8988T (cell line): ENCODE measurements at regions not wholly inside any gene's neighbourhood (a gene's known extent, or its start where the extent isn't known, plus 50 kb on each side); places are given as distances from the start of the nearest gene placed in this dataset.

Source experiments
- DNase-seq: peaks from one replicate; pipeline ENCODE4 v3.0.0; 2011

DNA sequence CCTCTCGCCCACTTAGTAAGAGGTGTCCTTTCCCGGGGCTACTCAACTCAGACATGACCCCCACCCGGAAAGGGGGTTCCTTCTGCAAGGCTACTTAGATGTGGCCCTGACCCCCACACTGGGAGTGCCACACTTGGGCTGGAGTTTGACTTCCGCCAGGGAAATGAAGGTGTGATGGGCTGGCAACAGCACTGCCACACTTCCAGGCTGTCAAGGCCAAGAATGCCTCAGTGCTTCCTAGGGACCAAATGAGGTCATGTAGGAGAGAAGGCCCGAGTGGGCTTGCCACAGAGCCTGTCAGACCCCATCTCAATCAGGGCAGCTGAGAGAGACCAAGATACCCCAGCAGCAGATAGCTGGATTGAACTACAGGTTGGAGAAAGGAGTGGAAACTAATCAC lies 55.5 kb downstream of the DRD1 start:
- DNase-seq, result no peak

- DNase-seq, result no peak
Observed at GRCh38 chr5:175387144-175387543, 56.8 kb downstream of the DRD1 start.

DNA sequence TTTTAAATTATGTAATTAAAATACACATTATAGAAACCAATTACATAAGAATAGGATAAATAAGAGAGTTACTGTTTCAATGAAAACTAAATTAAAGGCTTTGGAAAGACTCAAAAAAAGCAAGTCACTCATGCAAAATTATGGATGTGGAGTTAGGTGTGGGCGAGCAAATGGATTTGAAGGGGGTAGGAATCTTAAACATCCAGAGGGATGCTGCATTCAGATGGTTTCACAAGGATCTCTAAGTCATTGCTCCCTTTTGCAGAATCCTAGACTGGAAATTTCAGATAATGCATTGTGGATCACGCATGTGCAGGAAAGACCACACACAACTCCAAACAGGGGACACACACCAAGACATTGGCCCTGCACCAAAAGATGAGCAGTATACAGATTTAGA lies 57.5 kb downstream of the DRD1 start:
- no peak for DNase-seq

GRCh38 chr5:175385691-175386362 lies 58.2 kb downstream of the DRD1 start:
- DNase-seq, result no peak

DNA sequence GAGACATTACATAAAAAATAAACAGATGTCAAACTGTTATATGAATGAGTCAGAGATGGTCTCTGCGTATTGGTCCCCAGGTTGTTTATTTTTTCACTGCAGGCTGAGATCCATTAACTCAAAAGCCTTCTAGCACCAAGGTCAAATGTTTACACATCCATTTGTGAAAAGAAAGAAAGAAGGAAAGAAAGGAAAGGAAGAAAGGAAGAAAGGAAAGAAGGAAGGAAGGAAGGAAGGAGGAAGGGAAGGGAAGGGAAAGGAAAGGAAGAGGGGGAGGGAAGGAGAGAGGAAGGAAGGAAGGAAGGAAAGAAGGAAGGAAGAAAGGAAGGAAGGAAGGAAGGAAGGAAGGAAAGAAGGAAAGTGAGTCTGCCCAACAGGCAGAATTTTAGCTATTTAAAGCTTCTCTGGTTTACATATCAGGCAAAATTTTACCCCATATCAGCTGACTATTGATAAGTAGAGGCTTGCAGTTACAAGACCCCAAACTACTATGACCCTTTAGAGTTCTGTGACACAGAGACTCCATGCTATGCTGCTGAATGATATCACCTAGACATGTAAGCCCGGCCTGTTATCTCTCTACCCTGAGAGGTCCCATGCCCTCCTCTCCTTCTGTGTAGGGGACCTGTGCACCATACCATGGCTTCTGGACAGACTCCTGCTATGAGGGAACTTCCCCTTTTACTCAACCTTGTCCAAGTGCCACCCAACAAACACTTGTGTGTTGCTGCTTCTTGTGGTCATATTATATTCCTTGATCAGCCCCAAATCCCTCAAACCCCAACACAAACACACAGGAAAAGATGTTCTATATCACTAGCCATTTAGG lies 59.0 kb downstream of the DRD1 start:
- DNase-seq, result no peak

GRCh38 chr5:175383350-175383749 lies 60.6 kb downstream of the DRD1 start:
- DNase-seq, result no peak

- no peak for DNase-seq
Observed at GRCh38 chr5:175382171-175382570, 61.8 kb downstream of the DRD1 start.

DNA sequence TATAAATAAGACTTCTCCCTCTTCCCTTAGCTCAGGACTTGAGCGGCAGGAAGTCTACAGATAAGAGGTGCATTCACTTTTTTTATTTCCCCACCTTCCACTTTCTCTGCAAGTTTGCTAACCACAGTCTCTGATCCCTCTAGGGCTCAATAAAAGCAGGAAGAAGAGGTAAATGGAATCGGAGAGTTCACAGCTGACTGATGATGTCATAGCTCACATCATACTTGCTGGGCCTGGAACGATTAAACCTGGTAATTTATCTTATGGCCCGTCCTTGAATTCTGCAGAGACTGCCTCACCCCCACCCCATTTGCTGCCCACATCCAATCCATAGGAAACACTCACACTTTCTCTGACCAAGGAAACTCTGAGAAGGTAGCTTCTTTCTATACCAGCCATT lies 62.9 kb downstream of the DRD1 start:
- no peak for DNase-seq

- no peak for DNase-seq
Observed at GRCh38 chr5:175380701-175381100, 63.3 kb downstream of the DRD1 start.

DNA sequence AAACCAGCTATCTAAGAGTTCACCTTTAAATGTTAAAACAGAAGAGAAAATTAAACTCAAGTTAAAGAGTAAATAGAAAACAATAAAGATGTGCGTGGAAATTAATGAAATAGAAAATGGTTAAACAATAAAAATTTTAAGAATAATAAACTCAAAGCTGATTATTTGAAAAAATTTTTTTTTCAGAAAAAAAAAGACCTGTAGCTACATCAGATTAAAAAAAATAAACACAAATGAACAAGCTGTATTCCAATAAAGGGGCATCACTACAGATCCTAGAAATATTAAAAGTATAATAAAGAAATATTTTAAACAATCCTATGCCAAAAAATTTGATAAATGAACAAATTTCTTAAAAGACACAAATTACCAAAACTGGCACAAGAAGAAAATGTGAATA lies 64.1 kb downstream of the DRD1 start:
- DNase-seq, result no peak

DNA sequence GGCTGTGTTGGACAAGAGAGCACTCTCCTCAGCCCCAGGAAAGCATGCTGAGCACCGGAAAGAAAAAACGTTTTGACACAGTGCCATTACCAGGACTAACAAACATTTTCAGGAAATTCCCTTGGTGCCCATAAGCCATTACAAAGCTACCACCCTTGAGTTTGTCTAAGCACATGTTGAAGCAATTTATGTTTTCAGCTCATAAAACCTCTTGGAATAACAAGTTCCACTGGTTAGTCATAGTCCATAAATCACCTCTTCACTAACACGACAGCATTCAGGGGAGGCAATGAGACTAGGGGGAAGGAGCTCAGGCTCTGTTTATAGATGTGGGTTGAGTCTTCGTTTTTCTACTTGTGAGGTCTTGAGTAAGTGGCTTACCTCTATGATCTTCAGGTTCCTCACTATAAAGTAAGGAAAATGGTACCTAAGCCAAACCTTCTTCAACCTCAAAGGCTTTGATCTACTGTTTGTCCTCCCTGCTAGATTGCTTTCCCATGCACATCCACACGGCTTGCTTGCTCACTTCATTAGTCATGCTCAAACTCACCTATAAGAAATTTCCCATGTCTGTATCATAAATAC lies 65.4 kb downstream of the DRD1 start:
- DNase-seq, result no peak

DNA sequence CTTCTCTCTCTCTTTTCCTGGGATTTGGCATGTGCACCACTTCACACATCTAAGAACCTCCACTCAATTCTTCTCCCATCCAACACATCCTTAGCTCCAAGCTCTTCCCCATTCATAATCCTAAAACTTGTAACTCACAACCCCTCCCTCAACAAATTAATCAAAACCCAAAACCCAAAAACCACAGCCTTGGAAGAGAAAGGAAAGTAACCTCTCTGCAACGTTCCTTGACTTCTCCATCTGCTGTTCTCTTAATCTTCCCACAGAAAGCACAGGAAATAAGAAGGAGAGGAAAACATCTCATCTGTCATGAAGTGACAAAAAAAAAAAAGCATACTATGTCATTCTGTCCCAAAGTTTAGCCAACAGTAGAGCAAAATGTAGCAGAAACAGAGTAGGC lies 66.2 kb downstream of the DRD1 start:
- DNase-seq, result no peak

DNA sequence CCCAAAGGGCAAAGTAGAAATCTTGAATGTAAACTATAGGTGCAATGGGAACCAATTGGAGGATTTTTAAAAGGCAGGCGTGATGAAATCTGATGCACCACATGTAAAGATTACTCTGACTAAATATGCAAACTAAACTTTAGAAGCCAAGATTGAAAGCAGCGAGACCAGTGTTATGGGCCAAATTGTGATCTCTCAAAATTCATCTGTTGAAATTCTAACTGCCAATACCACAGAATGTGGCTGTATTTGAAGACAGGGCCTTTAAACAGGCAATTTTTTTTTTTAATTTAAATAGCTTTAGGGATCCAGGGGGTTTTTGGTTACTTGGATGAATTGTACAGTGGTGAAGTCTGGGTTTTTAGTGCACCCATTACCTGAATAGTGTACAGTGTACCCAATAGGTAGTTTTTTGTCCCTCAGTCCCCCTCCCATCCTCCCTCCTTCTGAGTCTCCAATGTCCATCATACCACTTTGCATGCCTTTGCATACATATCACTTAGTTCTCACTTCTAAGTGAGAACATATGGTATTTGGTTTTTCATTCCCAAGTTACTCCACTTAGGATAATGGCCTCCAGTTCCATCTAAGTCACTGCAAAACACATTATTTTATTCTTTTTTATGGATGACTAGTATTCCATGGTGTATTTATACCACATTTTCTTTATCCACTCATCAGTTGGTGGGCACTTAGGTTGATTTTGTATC lies 69.7 kb downstream of the DRD1 start:
- DNase-seq, result no peak

- no peak for DNase-seq
Observed at GRCh38 chr5:175365866-175366265, 78.1 kb downstream of the DRD1 start.

GRCh38 chr5:175363300-175363699 lies 80.7 kb downstream of the DRD1 start:
- DNase-seq, result no peak

- no peak for DNase-seq
Observed at GRCh38 chr5:175357995-175358394, 86.0 kb downstream of the DRD1 start.

- DNase-seq, result no peak
Observed at GRCh38 chr5:175356428-175356827, 87.6 kb downstream of the DRD1 start.

DNA sequence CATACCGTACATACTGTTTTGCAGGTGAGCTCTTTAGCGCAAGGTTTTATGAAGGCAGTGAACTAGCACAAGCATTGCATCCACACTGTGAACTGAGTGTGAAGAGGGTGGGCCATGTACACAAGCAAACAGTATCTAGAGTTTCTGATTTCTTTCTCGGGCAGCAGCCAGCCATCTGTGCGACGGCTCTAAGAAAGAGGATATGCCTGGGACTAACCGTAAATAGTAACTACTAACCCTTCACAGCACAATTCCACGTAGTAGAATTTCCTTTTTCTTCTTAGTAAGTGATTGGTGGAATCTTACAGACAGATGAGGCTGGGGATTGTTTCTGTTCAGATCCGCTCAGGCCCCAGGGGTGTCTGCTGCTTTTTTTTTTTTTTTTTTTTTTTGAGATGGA lies 89.0 kb downstream of the DRD1 start:
- no peak for DNase-seq

DNA sequence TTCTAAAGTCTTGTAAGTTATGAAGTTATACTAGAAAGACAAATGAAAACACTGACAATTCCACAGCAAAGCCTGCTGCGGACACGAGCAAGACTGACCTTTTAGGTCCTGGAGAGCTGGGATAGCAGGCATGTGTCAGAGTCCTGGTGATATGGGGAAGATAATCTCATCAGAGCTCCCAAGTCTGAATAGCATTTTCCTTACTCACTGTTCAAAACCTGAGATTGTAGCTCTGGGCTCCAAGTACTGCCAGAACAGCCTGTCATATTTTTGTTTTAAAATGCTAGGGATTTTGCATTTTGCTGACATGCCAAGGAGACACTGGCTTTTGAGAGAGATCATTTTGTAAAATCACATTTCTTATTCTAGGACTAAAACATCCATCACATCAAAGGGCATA lies 90.1 kb downstream of the DRD1 start:
- no peak for DNase-seq

DNA sequence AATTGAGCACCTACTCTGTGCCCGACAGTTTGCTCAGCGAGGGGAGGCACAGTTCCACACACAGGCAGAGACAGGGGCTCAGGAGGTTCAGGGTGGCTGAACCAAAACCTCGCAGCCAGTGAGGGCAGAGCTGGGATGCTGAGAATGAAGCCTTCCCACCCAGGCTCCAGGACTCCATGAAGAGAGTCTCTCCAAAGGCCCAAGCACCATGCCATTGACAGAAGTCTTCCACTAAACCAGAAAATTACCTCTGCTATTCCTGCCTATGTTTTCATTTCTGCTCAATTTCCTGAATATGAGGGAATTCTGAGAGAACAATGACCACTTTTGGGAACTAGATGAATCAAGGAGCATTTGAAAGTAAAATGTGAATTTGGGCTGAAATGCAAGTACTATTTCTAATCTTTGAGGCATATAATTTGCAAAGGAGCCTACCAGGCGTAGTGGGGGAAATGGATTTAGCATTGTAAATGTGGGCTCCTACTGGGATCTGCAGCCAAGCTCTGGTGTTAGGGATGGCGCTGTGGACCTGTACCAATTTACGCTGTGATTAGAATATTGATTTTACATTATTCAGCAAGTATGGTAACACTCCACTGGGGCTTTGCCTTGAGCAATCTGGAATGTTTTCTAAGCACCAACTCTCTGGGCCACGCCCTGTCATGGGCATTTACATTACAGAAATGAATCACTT lies 91.9 kb downstream of the DRD1 start:
- no peak for DNase-seq

- no peak for DNase-seq
Observed at GRCh38 chr5:175351126-175351525, 92.9 kb downstream of the DRD1 start.

GRCh38 chr5:175347931-175348330 lies 96.1 kb downstream of the DRD1 start:
- DNase-seq, result no peak

- no peak for DNase-seq
Observed at GRCh38 chr5:175347027-175347426, 97.0 kb downstream of the DRD1 start.
